Smooth muscle cell (in vitro differentiated cells): ENCODE measurements at regions not wholly inside any gene's neighbourhood (a gene's known extent, or its start where the extent isn't known, plus 50 kb on each side); places are given as distances from the start of the nearest gene placed in this dataset.

ENCODE experiments used
- DNase-seq: peaks from one replicate; lab custom pipeline; 2025; ENCODE audit not compliant: unreplicated experiment; lab: John Stamatoyannopoulos, UW
- H2AFZ ChIP-seq: fragments of 200-600 bp; sonication (generic); 2 replicates; pipeline ENCODE4 v1.6.0; 2016; ENCODE audit warnings: antibody characterized with exemption, low read depth, mild to moderate bottlenecking
- H3F3A ChIP-seq: fragments of 200-600 bp; sonication (generic); 2 replicates; pipeline ENCODE4 v1.6.0; 2017; ENCODE audit warnings: antibody characterized with exemption, low read depth
- H3K27ac ChIP-seq: fragments of 200-600 bp; sonication (generic); 2 replicates; pipeline ENCODE4 v1.5.1; 2016; ENCODE audit warnings: low read depth, mild to moderate bottlenecking
- H3K27me3 ChIP-seq: fragments of 200-600 bp; sonication (generic); 2 replicates; pipeline ENCODE4 v1.6.1; 2016; ENCODE audit warnings: low read depth, mild to moderate bottlenecking
- H3K36me3 ChIP-seq: fragments of 200-600 bp; sonication (generic); 2 replicates; pipeline ENCODE4 v1.5.1; 2016; ENCODE audit warnings: low read depth
- H3K4me1 ChIP-seq: fragments of 200-600 bp; sonication (generic); 2 replicates; pipeline ENCODE4 v1.5.1; 2016; ENCODE audit warnings: low read depth
- H3K4me2 ChIP-seq: fragments of 200-600 bp; sonication (generic); 2 replicates; pipeline ENCODE4 v1.6.0; 2016; ENCODE audit warnings: mild to moderate bottlenecking
- H3K4me3 ChIP-seq: fragments of 200-600 bp; sonication (generic); 2 replicates; pipeline ENCODE4 v1.5.1; 2016; ENCODE audit warnings: mild to moderate bottlenecking
- H3K79me2 ChIP-seq: fragments of 200-600 bp; sonication (generic); 2 replicates; pipeline ENCODE4 v1.6.0; 2016; ENCODE audit warnings: low read depth, mild to moderate bottlenecking
- H3K9ac ChIP-seq: fragments of 200-600 bp; sonication (generic); 2 replicates; pipeline ENCODE4 v1.6.0; 2016; ENCODE audit warnings: low read depth
- H3K9me3 ChIP-seq: fragments of 200-600 bp; sonication (generic); replicated peaks from 2 replicates; pipeline ENCODE4 v1.5.1; 2016; ENCODE audit warnings: low read depth
- H4K20me1 ChIP-seq: fragments of 200-600 bp; sonication (generic); 2 replicates; pipeline ENCODE4 v1.6.0; 2016; ENCODE audit warnings: low read depth
- CTCF ChIP-seq: fragments of 200-600 bp; sonication (generic); IDR thresholded peaks from 2 replicates; pipeline ENCODE4 v1.5.1; 2017; ENCODE audit warnings: borderline replicate concordance, mild to moderate bottlenecking, antibody characterized with exemption; ENCODE audit not compliant: insufficient read depth, poor library complexity, severe bottlenecking
- WGBS: methylation state at CpG from one replicate; pipeline ENCODE4 v1.1.7; 2016; ENCODE audit warnings: low lambda C conversion rate; 5-methylcytosine and 5-hydroxymethylcytosine counted together

- Histone ChIP-seq H3K79me2 (no peaks in the 10 kb centered on the region), H3F3A (no peaks in the 10 kb centered on the region), H3K4me3 (no peak overlapping the region), H4K20me1 (no peaks in the 10 kb centered on the region), H3K27me3 (no peaks in the 10 kb centered on the region), H2AFZ (no peak overlapping the region), H3K4me1 (peaks cover 19% of the 10 kb centered on the region), H3K9ac (no peak overlapping the region), H3K9me3 (no peaks in the 10 kb centered on the region), H3K36me3 (no peaks in the 10 kb centered on the region), H3K4me2 (peak overlapping the region; percentile 53), H3K27ac (peak overlapping the region; percentile 69)
- WGBS = 87% methylated on average over 5 of the region's 5 CpGs
- TF ChIP-seq CTCF = no peak
- DNase-seq = no peak
Measured at GRCh38 chr2:196275646-196276352, 104.4 kb upstream of the STK17B start.

- H3K4me3 ChIP-seq = no peak overlapping the region
- peak overlapping the region; percentile 53 for H3K4me2 ChIP-seq
- H2AFZ ChIP-seq = no peak overlapping the region
- H3K4me1 ChIP-seq = peaks cover 19% of the 10 kb centered on the region
- no peaks in the 10 kb centered on the region for H4K20me1 ChIP-seq
- H3K27ac ChIP-seq = peak overlapping the region; percentile 69
- no peak for TF ChIP-seq CTCF
- H3K9ac ChIP-seq = no peak overlapping the region
- H3F3A ChIP-seq = no peaks in the 10 kb centered on the region
- DNase-seq = no peak
- 53% methylated on average over 2 of the region's 2 CpGs for WGBS
- H3K79me2 ChIP-seq = no peaks in the 10 kb centered on the region
- H3K9me3 ChIP-seq = no peaks in the 10 kb centered on the region
- H3K27me3 ChIP-seq = no peaks in the 10 kb centered on the region
- no peaks in the 10 kb centered on the region for H3K36me3 ChIP-seq
Measured at GRCh38 chr2:196276421-196276820, 105.0 kb upstream of the STK17B start.

GRCh38 chr2:196277002-196277401 lies 105.6 kb upstream of the STK17B start:
- Histone ChIP-seq H3K36me3 (no peaks in the 10 kb centered on the region), H3K9ac (no peak overlapping the region), H3F3A (no peaks in the 10 kb centered on the region), H3K4me2 (no peak overlapping the region), H3K9me3 (no peaks in the 10 kb centered on the region), H3K27me3 (no peaks in the 10 kb centered on the region), H3K4me3 (no peak overlapping the region), H3K79me2 (no peaks in the 10 kb centered on the region), H3K4me1 (peaks cover 19% of the 10 kb centered on the region), H2AFZ (no peak overlapping the region), H3K27ac (no peak overlapping the region), H4K20me1 (no peaks in the 10 kb centered on the region)
- TF ChIP-seq CTCF = peak; percentile 57
- no peak for DNase-seq
- WGBS = 30% methylated on average over 2 of the region's 2 CpGs

- H3K36me3 ChIP-seq = no peaks in the 10 kb centered on the region
- H3K9ac ChIP-seq = no peak overlapping the region
- no peaks in the 10 kb centered on the region for H3K27me3 ChIP-seq
- H3K4me3 ChIP-seq = no peak overlapping the region
- peaks cover 17% of the 10 kb centered on the region for H3K4me1 ChIP-seq
- no peak overlapping the region for H3K4me2 ChIP-seq
- WGBS = 38% methylated on average over 10 of the region's 10 CpGs
- no peaks in the 10 kb centered on the region for H3F3A ChIP-seq
- DNase-seq = no peak
- no peak for TF ChIP-seq CTCF
- H3K27ac ChIP-seq = peak overlapping the region; percentile 81
- H2AFZ ChIP-seq = no peak overlapping the region
- H3K79me2 ChIP-seq = no peaks in the 10 kb centered on the region
- no peaks in the 10 kb centered on the region for H4K20me1 ChIP-seq
- H3K9me3 ChIP-seq = no peaks in the 10 kb centered on the region
Measured at GRCh38 chr2:196278491-196278911, 107.1 kb upstream of the STK17B start.
